Caki2 (cell line): ENCODE measurements at regions not wholly inside any gene's neighbourhood (a gene's known extent, or its start where the extent isn't known, plus 50 kb on each side); places are given as distances from the start of the nearest gene placed in this dataset.
"Not testable (repeated sequence)": the region's sequence is repeated elsewhere in the genome, so short reads cannot be mapped to it uniquely, and the experiment has no call there.

ENCODE experiments used
- DNase-seq: peaks from one replicate; pipeline ENCODE4 v3.0.0-alpha.2; 2015; ENCODE audit warnings: low read depth
- in situ Hi-C: cut with HindIII; loops from 2 replicates; pipeline ENCODE4 v1.10.0; 2016; ENCODE audit warnings: low sequenced_read_pairs, low pct_unique_long_range_greater_than_20kb, mixed read lengths

- in situ Hi-C loops, result no loop called here
Measured at GRCh38 chr7:153943861-153944260, 108.3 kb upstream of the DPP6 start.

GRCh38 chr7:153948060-153948459 is 104.1 kb upstream of the DPP6 start:
- no peak for DNase-seq
- in situ Hi-C loops, result no loop called here

More at GRCh38 chr7:153943861-153944260, 108.3 kb upstream of the DPP6 start:
- DNase-seq, result no peak

DNA sequence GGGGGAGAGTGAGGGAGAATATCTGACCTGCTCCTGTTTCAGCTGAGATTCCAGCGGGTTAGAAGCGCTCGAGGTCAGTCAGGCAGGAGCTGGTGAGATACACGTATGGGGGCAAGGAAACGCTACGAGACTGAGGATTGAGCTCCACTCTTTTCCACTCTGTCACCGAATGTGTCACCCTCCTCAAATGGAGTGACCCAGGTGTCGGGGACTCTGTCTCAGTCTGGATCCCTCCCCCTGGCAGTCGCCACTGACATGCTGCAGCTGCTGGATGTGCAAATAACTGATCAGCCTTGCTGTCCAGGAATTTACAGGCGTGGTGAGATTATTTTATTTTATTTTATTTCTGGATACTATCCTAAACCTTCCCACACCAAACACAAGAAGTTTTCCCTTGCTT is 100.9 kb upstream of the DPP6 start:
- in situ Hi-C loops, result no loop called here
- DNase-seq, result no peak

- in situ Hi-C loops, result no loop called here
- no peak for DNase-seq
Measured at GRCh38 chr7:153954477-153954876, 97.7 kb upstream of the DPP6 start.

DNA sequence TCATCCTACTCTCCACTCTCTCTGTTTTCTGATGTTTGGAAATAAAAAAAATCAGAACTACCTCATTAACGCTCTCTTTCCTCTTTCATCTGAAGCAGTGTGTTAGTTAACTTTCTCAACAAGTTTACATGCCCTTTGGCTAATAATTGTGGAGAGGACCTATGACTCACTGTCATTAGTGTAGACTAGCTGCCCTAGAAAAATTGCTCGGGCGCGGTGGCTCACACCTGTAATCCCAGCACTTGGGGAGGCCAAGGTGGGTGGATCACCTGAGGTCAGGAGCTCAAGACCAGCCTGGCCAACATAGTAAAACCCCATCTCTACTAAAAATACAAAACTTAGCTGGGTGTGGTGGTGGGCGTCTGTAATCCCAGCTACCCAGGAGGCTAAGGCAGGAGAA is 94.5 kb upstream of the DPP6 start:
- DNase-seq, in situ Hi-C loops: not testable (repeated sequence)

- DNase-seq, in situ Hi-C loops: not testable (repeated sequence)
Measured at GRCh38 chr7:153958381-153958780, 93.8 kb upstream of the DPP6 start.

DNA sequence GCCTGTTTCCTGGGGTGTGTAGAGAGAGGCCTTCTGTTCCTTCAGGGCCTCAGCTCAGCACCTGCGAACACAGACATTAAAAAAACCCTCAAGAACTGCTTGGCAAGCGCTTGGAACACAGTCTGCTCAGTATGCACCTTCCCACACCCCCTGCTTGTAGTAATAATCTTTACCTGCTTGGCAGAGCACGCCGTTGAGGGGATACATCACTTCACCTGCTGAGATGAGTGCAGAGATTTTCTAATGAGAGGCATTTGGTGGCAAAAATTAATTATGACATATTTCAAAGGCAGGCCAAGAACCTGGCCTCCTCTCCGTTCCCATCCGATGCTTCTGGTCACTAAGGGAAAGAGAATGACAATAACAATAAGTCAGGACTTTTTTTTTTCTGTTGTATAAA is 93.4 kb upstream of the DPP6 start:
- DNase-seq, in situ Hi-C loops: not testable (repeated sequence)

- in situ Hi-C loops, DNase-seq: not testable (repeated sequence)
Measured at GRCh38 chr7:153964481-153965112, 87.6 kb upstream of the DPP6 start.

DNA sequence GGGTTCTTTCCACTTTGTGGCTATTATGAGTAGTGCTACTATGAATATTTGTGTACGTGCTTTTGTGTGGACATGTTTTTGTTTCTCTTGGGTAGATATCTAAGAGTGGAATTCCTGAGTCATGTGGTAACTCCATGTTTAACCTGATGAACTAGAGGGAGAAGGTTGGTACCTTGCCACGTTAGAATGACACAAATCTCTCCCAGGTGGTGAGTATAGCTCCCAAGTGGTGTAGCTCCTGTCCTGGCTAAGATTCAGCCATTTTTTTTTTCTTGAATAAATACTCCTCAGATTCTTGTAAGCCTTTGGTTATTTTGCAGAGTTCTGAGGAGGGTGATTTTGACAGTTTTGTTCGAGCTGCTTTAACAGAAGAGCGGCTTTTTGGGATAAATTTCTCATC is 83.2 kb upstream of the DPP6 start:
- in situ Hi-C loops, DNase-seq: not testable (repeated sequence)

- DNase-seq, in situ Hi-C loops: not testable (repeated sequence)
Measured at GRCh38 chr7:153974603-153975002, 77.6 kb upstream of the DPP6 start.

DNA sequence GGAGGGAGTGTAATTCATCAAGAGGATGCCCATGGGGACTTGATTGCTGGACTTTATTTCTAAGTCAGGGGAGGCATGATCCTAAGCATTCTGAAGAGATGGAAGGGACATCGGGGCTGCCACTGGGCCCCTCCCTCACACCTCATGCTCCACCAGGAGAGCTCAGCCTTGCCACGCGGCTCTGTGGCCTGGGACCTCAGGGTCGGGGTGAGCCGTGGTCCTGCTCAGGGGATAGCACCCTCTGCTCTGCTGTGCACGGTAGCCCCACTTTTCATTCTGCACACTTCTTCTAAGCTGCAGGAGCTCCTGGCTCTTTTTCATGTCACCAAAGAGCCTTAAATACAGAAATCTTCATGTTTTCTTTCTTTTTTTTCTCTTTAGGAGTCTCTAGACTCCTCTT is 75.5 kb upstream of the DPP6 start:
- DNase-seq, in situ Hi-C loops: not testable (repeated sequence)

DNA sequence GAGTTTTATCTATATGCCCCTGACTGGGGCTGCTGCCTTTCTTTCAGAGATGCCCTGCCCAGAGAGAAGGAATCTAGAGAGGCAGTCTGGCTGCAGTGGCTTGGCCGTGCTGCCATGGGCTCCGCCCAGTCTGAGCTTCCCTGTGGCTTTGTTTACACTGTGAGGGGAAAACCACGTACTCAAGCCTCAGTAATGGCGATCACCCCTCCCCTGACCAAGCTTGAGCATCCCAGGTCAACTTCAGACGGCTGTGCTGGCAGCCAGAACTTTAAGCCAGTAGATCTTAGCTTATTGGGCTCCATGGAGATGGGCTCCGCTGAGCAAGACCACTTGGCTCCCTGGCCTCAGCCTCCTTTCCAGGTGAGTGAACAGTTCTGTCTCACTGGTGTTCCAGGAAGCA is 69.0 kb upstream of the DPP6 start:
- in situ Hi-C loops, DNase-seq: not testable (repeated sequence)

- DNase-seq, in situ Hi-C loops: not testable (repeated sequence)
Measured at GRCh38 chr7:153989066-153989627, 63.1 kb upstream of the DPP6 start.

GRCh38 chr7:153989742-153990425 is 62.3 kb upstream of the DPP6 start:
- in situ Hi-C loops, DNase-seq: not testable (repeated sequence)

- in situ Hi-C loops, DNase-seq: not testable (repeated sequence)
Measured at GRCh38 chr7:153991471-153991870, 60.7 kb upstream of the DPP6 start.

- DNase-seq, in situ Hi-C loops: not testable (repeated sequence)
Measured at GRCh38 chr7:153993402-153993801, 58.8 kb upstream of the DPP6 start.

- in situ Hi-C loops, DNase-seq: not testable (repeated sequence)
Measured at GRCh38 chr7:153998896-153999295, 53.3 kb upstream of the DPP6 start.
